ENCODE measurements at regions not wholly inside any gene's neighbourhood (a gene's known extent, or its start where the extent isn't known, plus 50 kb on each side); places are given as distances from the start of the nearest gene placed in this dataset.

GRCh38 chr17:54435966-54436365 lies 464.7 kb upstream of the TOM1L1 start:
- Histone ChIP-seq H3K36me3 (ENCODE audit: insufficient read depth in 1 of 2, low read depth in 1 of 2) (no peaks in the 10 kb centered on the region), H3K27me3 (ENCODE audit: insufficient read depth in 3 of 3, low read length in 2 of 3) (no peaks in the 10 kb centered on the region), H3K4me1 (no peaks in the 10 kb centered on the region), H3K9me3 (no peaks in the 10 kb centered on the region), H3K27ac (no peak overlapping the region), H3K4me3 (no peak overlapping the region)
- 68 to 75% (median 71%) methylated on average over 10 of the region's 10 CpGs for WGBS, 3 donors
- no peak for TF ChIP-seq CTCF (IDR thresholded peaks at IDR 0.05)
- intact Hi-C loops (cut with DNase I): no loop called here
- DNase-seq: no peak
- ATAC-seq: no peak

GRCh38 chr17:54439816-54440215 lies 460.8 kb upstream of the TOM1L1 start:
- no peaks in the 10 kb centered on the region for H3K4me1 ChIP-seq
- H3K27ac ChIP-seq: no peak overlapping the region
- 53 to 58% (median 55%) methylated on average over 7 of the region's 7 CpGs for WGBS, 3 donors
- no peak overlapping the region for H3K4me3 ChIP-seq
- no peaks in the 10 kb centered on the region for H3K9me3 ChIP-seq
- no peak for DNase-seq
- H3K27me3 ChIP-seq (ENCODE audit: insufficient read depth in 3 of 3, low read length in 2 of 3): no peaks in the 10 kb centered on the region
- TF ChIP-seq CTCF (IDR thresholded peaks at IDR 0.05): no peak
- no peak for ATAC-seq
- H3K36me3 ChIP-seq (ENCODE audit: insufficient read depth in 1 of 2, low read depth in 1 of 2): no peaks in the 10 kb centered on the region
- intact Hi-C loops (cut with DNase I): no loop called here

- intact Hi-C loops (cut with DNase I): no loop called here
Observed at GRCh38 chr17:54451051-54451450, 449.6 kb upstream of the TOM1L1 start.

GRCh38 chr17:54452666-54453348 lies 447.8 kb upstream of the TOM1L1 start:
- Histone ChIP-seq H3K4me3 (no peak overlapping the region), H3K27me3 (ENCODE audit: insufficient read depth in 3 of 3, low read length in 2 of 3) (no peaks in the 10 kb centered on the region), H3K9me3 (peaks cover 10% of the 10 kb centered on the region), H3K4me1 (no peaks in the 10 kb centered on the region), H3K27ac (no peak overlapping the region), H3K36me3 (ENCODE audit: insufficient read depth in 1 of 2, low read depth in 1 of 2) (no peaks in the 10 kb centered on the region)
- 57 to 87% (median 62%) methylated on average over 6 of the region's 6 CpGs for WGBS, 3 donors
- intact Hi-C loops (cut with DNase I): no loop called here
- DNase-seq: no peak
- no peak for ATAC-seq
- no peak for TF ChIP-seq CTCF (IDR thresholded peaks at IDR 0.05)

More at GRCh38 chr17:54451051-54451450, 449.6 kb upstream of the TOM1L1 start:
- Histone ChIP-seq H3K9me3 (peaks cover 5% of the 10 kb centered on the region), H3K4me1 (no peaks in the 10 kb centered on the region), H3K27ac (no peak overlapping the region), H3K36me3 (ENCODE audit: insufficient read depth in 1 of 2, low read depth in 1 of 2) (no peaks in the 10 kb centered on the region), H3K27me3 (ENCODE audit: insufficient read depth in 3 of 3, low read length in 2 of 3) (no peaks in the 10 kb centered on the region), H3K4me3 (no peak overlapping the region)
- 67 to 74% (median 69%) methylated on average over 1 of the region's 1 CpG for WGBS, 3 donors
- ATAC-seq (no peak), DNase-seq (no peak)
- TF ChIP-seq CTCF (IDR thresholded peaks at IDR 0.05): no peak

Measured in psoas muscle (tissue), 7 donors.